DND-41 (cell line): ENCODE measurements at regions not wholly inside any gene's neighbourhood (a gene's known extent, or its start where the extent isn't known, plus 50 kb on each side); places are given as distances from the start of the nearest gene placed in this dataset.

Experiments used
- ATAC-seq: fragments of 200-7000 bp; cut with Tn5 transposase; 3 replicates; pipeline ENCODE4 v1.9.1; 2021; ENCODE audit warnings: low read depth; ENCODE audit not compliant: insufficient read depth
- DNase-seq: peaks from one replicate; pipeline ENCODE4 v3.0.0-alpha.2; 2020
- H2AFZ ChIP-seq: 2 replicates; pipeline ENCODE4 v1.6.0; 2012; ENCODE audit warnings: low read depth, low read length
- H3K27ac ChIP-seq: 2 replicates; pipeline ENCODE4 v1.5.1; 2012; ENCODE audit warnings: low read length, inconsistent platforms
- H3K27me3 ChIP-seq: fragments of 200-600 bp; sonication (generic); 2 replicates; pipeline ENCODE4 v1.6.0; 2012; ENCODE audit warnings: low read length, mild to moderate bottlenecking, inconsistent platforms; ENCODE audit not compliant: insufficient read depth, poor library complexity
- H3K36me3 ChIP-seq: 2 replicates; pipeline ENCODE4 v1.5.1; 2012; ENCODE audit warnings: low read length, inconsistent platforms; ENCODE audit not compliant: insufficient read depth
- H3K4me1 ChIP-seq: 2 replicates; pipeline ENCODE4 v1.5.1; 2012; ENCODE audit warnings: mild to moderate bottlenecking, low read length; ENCODE audit not compliant: insufficient read depth
- H3K4me2 ChIP-seq: 2 replicates; pipeline ENCODE4 v1.6.0; 2012; ENCODE audit warnings: mild to moderate bottlenecking, moderate library complexity, low read length, inconsistent platforms; ENCODE audit not compliant: insufficient read depth
- H3K4me3 ChIP-seq, 2 experiments: fragments of 200-600 bp in 1 of 2; shearing (Covaris generic) in 1 of 2; 2 replicates each; pipeline ENCODE4 v1.5.1; 2012 to 2016; ENCODE audit warnings: inconsistent platforms in 2 of 2, low read length in 2 of 2, mild to moderate bottlenecking in 2 of 2, low read depth in 1 of 2, moderate library complexity in 1 of 2
- H3K79me2 ChIP-seq: 2 replicates; pipeline ENCODE4 v1.6.0; 2012; ENCODE audit warnings: low read length, inconsistent platforms; ENCODE audit not compliant: insufficient read depth
- H3K9ac ChIP-seq: 2 replicates; pipeline ENCODE4 v1.6.0; 2012; ENCODE audit warnings: low read depth, mild to moderate bottlenecking, inconsistent platforms, low read length, moderate library complexity
- H3K9me3 ChIP-seq: 2 replicates; pipeline ENCODE4 v1.5.1; 2012; ENCODE audit warnings: low read length, moderate library complexity, mild to moderate bottlenecking, inconsistent platforms; ENCODE audit not compliant: insufficient read depth, severe bottlenecking
- H4K20me1 ChIP-seq: 2 replicates; pipeline ENCODE4 v1.6.0; 2012; ENCODE audit warnings: low read length; ENCODE audit not compliant: insufficient read depth
- EZH2 ChIP-seq: IDR thresholded peaks from 3 replicates; pipeline ENCODE4 v1.6.1; 2012; ENCODE audit warnings: borderline replicate concordance, low read depth, mild to moderate bottlenecking, moderate library complexity, low read length, inconsistent platforms; ENCODE audit not compliant: severe bottlenecking
- TF ChIP-seq, protein P1 (sequence below): IDR thresholded peaks from 2 replicates; pipeline ENCODE4 v1.5.1; 2012; ENCODE audit warnings: borderline replicate concordance, low read length, moderate library complexity, mild to moderate bottlenecking; ENCODE audit not compliant: poor library complexity, severe bottlenecking; ENCODE audit errors: extremely low read depth

DNA sequence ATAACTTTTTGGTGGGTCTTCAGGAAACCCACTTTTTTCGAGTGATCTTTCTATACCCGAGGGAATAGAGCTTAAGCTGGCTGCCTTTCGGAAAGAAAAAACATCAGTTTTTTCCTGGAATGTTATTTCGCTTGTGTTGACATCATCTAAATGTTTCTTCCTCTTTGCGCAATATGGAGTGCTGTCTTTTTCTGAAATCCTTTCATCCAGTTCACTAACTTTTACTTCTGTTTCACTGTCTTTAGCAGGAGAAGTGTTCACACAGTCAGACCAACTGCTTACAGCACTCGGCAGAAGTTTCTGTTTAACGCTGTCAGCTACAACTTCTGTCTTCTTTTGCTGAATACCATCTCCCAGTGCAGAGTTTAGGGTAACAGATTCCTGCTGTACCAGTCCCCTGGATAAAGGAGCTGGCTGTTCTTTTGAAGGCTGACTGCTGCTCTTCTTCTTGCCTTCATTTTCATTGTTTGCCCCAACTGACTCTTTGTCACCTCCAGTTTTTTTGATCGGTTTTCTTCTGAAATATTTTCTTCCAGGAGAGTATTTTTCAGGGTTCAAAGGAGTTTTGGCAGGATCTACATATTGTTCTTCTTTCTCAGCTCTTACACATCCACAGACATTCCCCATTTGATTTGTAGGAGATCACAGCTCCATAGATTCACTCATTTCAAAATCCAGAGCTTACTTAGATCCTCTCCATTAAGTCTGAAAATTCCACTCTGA is 50.0 kb upstream of the DST start:
- DNase-seq (no peak), ATAC-seq (no peak)
- Histone ChIP-seq H3K27ac (no peak overlapping the region), H4K20me1 (no peaks in the 10 kb centered on the region), H2AFZ (no peak overlapping the region), H3K9ac (no peak overlapping the region), H3K9me3 (no peaks in the 10 kb centered on the region), H3K4me2 (no peak overlapping the region), H3K36me3 (no peaks in the 10 kb centered on the region), H3K4me1 (no peaks in the 10 kb centered on the region), H3K79me2 (no peaks in the 10 kb centered on the region), H3K4me3 (no peak overlapping the region), H3K27me3 (no peaks in the 10 kb centered on the region)
- TF ChIP-seq EZH2: no peak
- TF ChIP-seq, protein P1, sequence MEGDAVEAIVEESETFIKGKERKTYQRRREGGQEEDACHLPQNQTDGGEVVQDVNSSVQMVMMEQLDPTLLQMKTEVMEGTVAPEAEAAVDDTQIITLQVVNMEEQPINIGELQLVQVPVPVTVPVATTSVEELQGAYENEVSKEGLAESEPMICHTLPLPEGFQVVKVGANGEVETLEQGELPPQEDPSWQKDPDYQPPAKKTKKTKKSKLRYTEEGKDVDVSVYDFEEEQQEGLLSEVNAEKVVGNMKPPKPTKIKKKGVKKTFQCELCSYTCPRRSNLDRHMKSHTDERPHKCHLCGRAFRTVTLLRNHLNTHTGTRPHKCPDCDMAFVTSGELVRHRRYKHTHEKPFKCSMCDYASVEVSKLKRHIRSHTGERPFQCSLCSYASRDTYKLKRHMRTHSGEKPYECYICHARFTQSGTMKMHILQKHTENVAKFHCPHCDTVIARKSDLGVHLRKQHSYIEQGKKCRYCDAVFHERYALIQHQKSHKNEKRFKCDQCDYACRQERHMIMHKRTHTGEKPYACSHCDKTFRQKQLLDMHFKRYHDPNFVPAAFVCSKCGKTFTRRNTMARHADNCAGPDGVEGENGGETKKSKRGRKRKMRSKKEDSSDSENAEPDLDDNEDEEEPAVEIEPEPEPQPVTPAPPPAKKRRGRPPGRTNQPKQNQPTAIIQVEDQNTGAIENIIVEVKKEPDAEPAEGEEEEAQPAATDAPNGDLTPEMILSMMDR: no peak
